ENCODE measurements at regions not wholly inside any gene's neighbourhood (a gene's known extent, or its start where the extent isn't known, plus 50 kb on each side); places are given as distances from the start of the nearest gene placed in this dataset.

- TF ChIP-seq POLR2AphosphoS5 (IDR thresholded peaks at IDR 0.05; ENCODE audit: low read depth) = no peak
- TF ChIP-seq CREB1 (CRISPR knock-in tag; IDR thresholded peaks at IDR 0.05; ENCODE audit: low read depth) = no peak
- no peak for TF ChIP-seq CTCF (conservative IDR thresholded peaks at IDR 0.05; ENCODE audit: low read depth in 2 of 2)
- no peak for TF ChIP-seq REST (IDR thresholded peaks at IDR 0.05; ENCODE audit: unreplicated experiment)
- no peak for TF ChIP-seq EZH2 (IDR thresholded peaks at IDR 0.05; ENCODE audit: low read depth, unreplicated experiment)
Observed at GRCh38 chr18:41162191-41162590, 792.8 kb upstream of the PIK3C3 start.

Data from GM23338 (cell line).